ENCODE measurements at regions not wholly inside any gene's neighbourhood (a gene's known extent, or its start where the extent isn't known, plus 50 kb on each side); places are given as distances from the start of the nearest gene placed in this dataset.
A peak's percentile ranks its signal among the peaks of the same experiment; 100 is the strongest.

DNA sequence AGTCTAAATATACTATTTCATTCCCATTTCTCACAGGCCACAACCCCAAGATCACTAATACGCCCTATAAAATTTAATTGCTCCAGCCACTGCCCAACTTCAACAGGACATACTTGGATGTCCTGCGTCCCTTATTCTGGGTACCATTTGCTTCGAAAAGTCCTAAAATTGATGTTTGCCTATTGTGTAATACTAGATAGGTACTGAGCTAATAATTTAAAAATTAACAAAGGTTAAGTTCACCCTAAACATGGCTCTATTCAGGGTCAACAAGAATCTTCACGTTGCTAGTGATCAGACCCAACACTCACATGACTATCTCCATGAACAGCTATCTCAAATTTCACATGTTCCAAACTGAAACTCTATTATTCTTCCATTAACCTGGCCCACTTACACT lies 296.4 kb upstream of the RND3 start:
- TF ChIP-seq CTCF (IDR thresholded peaks at IDR 0.05; ENCODE audit: unreplicated experiment), result no peak
- no peak overlapping the region for H3K4me3 Mint-ChIP-seq
- no peaks in the 10 kb centered on the region for H3K36me3 Mint-ChIP-seq
- H3K27me3 Mint-ChIP-seq (ENCODE audit: low read depth), result no peaks in the 10 kb centered on the region
- H3K9me3 Mint-ChIP-seq, result no peaks in the 10 kb centered on the region
- H3K4me1 Mint-ChIP-seq, result peaks cover 34% of the 10 kb centered on the region
- no peak for DNase-seq (ENCODE audit: low spot score in 2 of 2, unreplicated experiment in 2 of 2)
- H3K27ac Mint-ChIP-seq, result no peak overlapping the region

- no peak overlapping the region for H3K4me3 Mint-ChIP-seq
- no peaks in the 10 kb centered on the region for H3K36me3 Mint-ChIP-seq
- no peak for DNase-seq (ENCODE audit: low spot score in 2 of 2, unreplicated experiment in 2 of 2)
- H3K27me3 Mint-ChIP-seq (ENCODE audit: low read depth), result no peaks in the 10 kb centered on the region
- no peak overlapping the region for H3K27ac Mint-ChIP-seq
- TF ChIP-seq CTCF (IDR thresholded peaks at IDR 0.05; ENCODE audit: unreplicated experiment), result no peak
- H3K9me3 Mint-ChIP-seq, result no peaks in the 10 kb centered on the region
- peaks cover 39% of the 10 kb centered on the region for H3K4me1 Mint-ChIP-seq
Observed at GRCh38 chr2:150783015-150783414, 295.5 kb upstream of the RND3 start.

- Mint-ChIP-seq H3K9me3 (no peaks in the 10 kb centered on the region), H3K27ac (no peak overlapping the region), H3K27me3 (ENCODE audit: low read depth) (no peaks in the 10 kb centered on the region), H3K36me3 (no peaks in the 10 kb centered on the region), H3K4me1 (peaks cover 36% of the 10 kb centered on the region), H3K4me3 (no peak overlapping the region)
- no peak for TF ChIP-seq CTCF (IDR thresholded peaks at IDR 0.05; ENCODE audit: unreplicated experiment)
- DNase-seq (ENCODE audit: low spot score in 2 of 2, unreplicated experiment in 2 of 2), result no peak
Observed at GRCh38 chr2:150782613-150783012, 295.1 kb upstream of the RND3 start.

- no peak for DNase-seq (ENCODE audit: low spot score in 2 of 2, unreplicated experiment in 2 of 2)
- no peak for TF ChIP-seq CTCF (IDR thresholded peaks at IDR 0.05; ENCODE audit: unreplicated experiment)
- H3K9me3 Mint-ChIP-seq, result no peaks in the 10 kb centered on the region
- peak overlapping the region; percentile 74 for H3K27ac Mint-ChIP-seq
- H3K4me3 Mint-ChIP-seq, result no peak overlapping the region
- H3K4me1 Mint-ChIP-seq, result peaks cover 36% of the 10 kb centered on the region
- H3K27me3 Mint-ChIP-seq (ENCODE audit: low read depth), result no peaks in the 10 kb centered on the region
- H3K36me3 Mint-ChIP-seq, result no peaks in the 10 kb centered on the region
Observed at GRCh38 chr2:150781142-150781541, 293.7 kb upstream of the RND3 start.

DNA sequence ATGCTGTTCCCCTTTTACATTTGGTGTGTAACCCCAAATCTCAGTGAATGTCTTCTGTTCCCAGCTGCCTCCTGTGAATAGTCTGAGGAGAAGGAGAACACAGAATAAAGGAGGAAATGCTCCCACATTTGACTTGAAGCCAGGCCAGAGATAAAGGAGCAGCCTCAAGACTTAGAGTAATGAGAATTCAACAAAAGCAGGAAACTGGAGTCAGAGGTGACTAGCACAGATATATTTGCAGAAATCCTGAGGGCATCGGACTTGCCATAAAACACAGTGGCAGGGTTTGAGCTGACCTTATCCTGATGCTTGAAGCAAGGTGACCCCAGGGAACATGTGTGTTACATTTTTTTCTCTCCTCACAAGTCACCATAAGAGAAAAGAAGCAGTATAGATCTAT lies 291.4 kb upstream of the RND3 start:
- Mint-ChIP-seq H3K4me1 (peaks cover 33% of the 10 kb centered on the region), H3K9me3 (no peaks in the 10 kb centered on the region), H3K27me3 (ENCODE audit: low read depth) (no peaks in the 10 kb centered on the region), H3K4me3 (no peak overlapping the region), H3K36me3 (no peaks in the 10 kb centered on the region), H3K27ac (peak overlapping the region; percentile 89)
- no peak for TF ChIP-seq CTCF (IDR thresholded peaks at IDR 0.05; ENCODE audit: unreplicated experiment)
- no peak for DNase-seq (ENCODE audit: low spot score in 2 of 2, unreplicated experiment in 2 of 2)

GRCh38 chr2:150769421-150769820 lies 282.0 kb upstream of the RND3 start:
- H3K27ac Mint-ChIP-seq, result no peak overlapping the region
- H3K4me1 Mint-ChIP-seq, result peaks cover 21% of the 10 kb centered on the region
- H3K4me3 Mint-ChIP-seq, result no peak overlapping the region
- no peaks in the 10 kb centered on the region for H3K9me3 Mint-ChIP-seq
- no peaks in the 10 kb centered on the region for H3K27me3 Mint-ChIP-seq (ENCODE audit: low read depth)
- H3K36me3 Mint-ChIP-seq, result no peaks in the 10 kb centered on the region
- no peak for TF ChIP-seq CTCF (IDR thresholded peaks at IDR 0.05; ENCODE audit: unreplicated experiment)
- DNase-seq (ENCODE audit: low spot score in 2 of 2, unreplicated experiment in 2 of 2), result no peak

All from mesothelial cell of epicardium (in vitro differentiated cells).